HG03159 (cell line): ENCODE measurements at regions not wholly inside any gene's neighbourhood (a gene's known extent, or its start where the extent isn't known, plus 50 kb on each side); places are given as distances from the start of the nearest gene placed in this dataset.
"Not testable (repeated sequence)": the region's sequence is repeated elsewhere in the genome, so short reads cannot be mapped to it uniquely, and the experiment has no call there.

Source experiments
- ATAC-seq: cut with Tn5 transposase; IDR thresholded peaks from one replicate; pipeline ENCODE4 v1.9.1; 2021; ENCODE audit warnings: mild to moderate bottlenecking, moderate library complexity; ENCODE audit not compliant: unreplicated experiment

- no peak for ATAC-seq
Observed at GRCh38 chr4:126386512-126386911, 1071.8 kb downstream of the FAT4 start.

- no peak for ATAC-seq
Observed at GRCh38 chr4:126395664-126396063, 1080.9 kb downstream of the FAT4 start.

- ATAC-seq = no peak
Observed at GRCh38 chr4:126396121-126396520, 1081.4 kb downstream of the FAT4 start.

- no peak for ATAC-seq
Observed at GRCh38 chr4:126396703-126397102, 1081.9 kb downstream of the FAT4 start.

GRCh38 chr4:126404549-126404948, 1089.8 kb downstream of the FAT4 start:
- no peak for ATAC-seq

GRCh38 chr4:126405369-126405982, 1090.7 kb downstream of the FAT4 start:
- ATAC-seq = peak; percentile 77

- no peak for ATAC-seq
Observed at GRCh38 chr4:126409746-126410145, 1095.0 kb downstream of the FAT4 start.

GRCh38 chr4:126411047-126411446, 1096.3 kb downstream of the FAT4 start:
- ATAC-seq = no peak

GRCh38 chr4:126412310-126412709, 1097.6 kb downstream of the FAT4 start:
- not testable (repeated sequence) for ATAC-seq

GRCh38 chr4:126414741-126415140, 1100.0 kb downstream of the FAT4 start:
- ATAC-seq = no peak

GRCh38 chr4:126419266-126419665, 1104.5 kb downstream of the FAT4 start:
- ATAC-seq = no peak

GRCh38 chr4:126427853-126428252, 1113.1 kb downstream of the FAT4 start:
- no peak for ATAC-seq

GRCh38 chr4:126431049-126431448, 1116.3 kb downstream of the FAT4 start:
- no peak for ATAC-seq

GRCh38 chr4:126435491-126435890, 1120.7 kb downstream of the FAT4 start:
- no peak for ATAC-seq

- ATAC-seq = no peak
Observed at GRCh38 chr4:126440297-126440696, 1125.5 kb downstream of the FAT4 start.

- ATAC-seq = no peak
Observed at GRCh38 chr4:126441173-126442035, 1126.6 kb downstream of the FAT4 start.

- ATAC-seq = no peak
Observed at GRCh38 chr4:126445596-126445995, 1130.8 kb downstream of the FAT4 start.

- ATAC-seq = no peak
Observed at GRCh38 chr4:126446917-126447316, 1132.2 kb downstream of the FAT4 start.

GRCh38 chr4:126448086-126448845, 1133.5 kb downstream of the FAT4 start:
- ATAC-seq = no peak

GRCh38 chr4:126451237-126451873, 1136.6 kb downstream of the FAT4 start:
- ATAC-seq = no peak

GRCh38 chr4:126455865-126456264, 1141.1 kb downstream of the FAT4 start:
- no peak for ATAC-seq
